ENCODE measurements at regions not wholly inside any gene's neighbourhood (a gene's known extent, or its start where the extent isn't known, plus 50 kb on each side); places are given as distances from the start of the nearest gene placed in this dataset.
"Not testable (repeated sequence)": the region's sequence is repeated elsewhere in the genome, so short reads cannot be mapped to it uniquely, and the experiment has no call there.

GRCh38 chr17:21512307-21513011, 136.3 kb downstream of the KCNJ12 start:
- DNase-seq (ENCODE audit: missing footprints) (no peak), ATAC-seq (no peak)
- intact Hi-C loops (cut with DNase I) = loop anchor here (1.0 to 10.0 kb wide), 3 partner anchors 198 to 393 kb away; no protein-coding TSS in a partner anchor

DNA sequence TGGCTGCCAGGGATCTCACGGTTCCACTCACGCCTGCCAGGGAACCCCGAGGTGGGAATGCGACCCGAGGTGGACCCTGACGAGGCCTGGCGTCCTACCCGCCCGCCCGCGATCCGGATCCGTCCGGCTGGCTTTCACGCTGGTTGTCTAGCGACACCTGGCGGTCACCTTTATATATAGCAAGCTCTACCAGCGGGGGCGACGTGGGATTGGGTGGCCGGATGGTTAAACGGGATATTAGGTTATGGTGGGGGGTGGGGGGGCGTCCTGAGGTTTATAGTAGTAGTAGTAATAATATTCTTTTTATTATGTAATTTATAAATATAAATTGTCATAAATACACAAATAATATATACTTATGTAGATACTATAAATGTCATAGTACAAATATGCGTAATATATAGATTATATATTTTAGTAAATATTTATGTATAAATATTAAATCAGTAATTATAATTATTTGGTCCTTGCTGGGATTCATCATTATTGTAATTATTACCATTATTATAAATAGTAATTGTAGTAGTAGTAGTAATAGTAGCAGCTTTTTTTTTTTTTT, 136.9 kb downstream of the KCNJ12 start:
- peak; percentile 91 for DNase-seq (ENCODE audit: missing footprints)
- peak; percentile 54 for ATAC-seq
- intact Hi-C loops (cut with DNase I) = loop anchor here (1.0 to 10.0 kb wide), 3 partner anchors 198 to 394 kb away; no protein-coding TSS in a partner anchor

DNA sequence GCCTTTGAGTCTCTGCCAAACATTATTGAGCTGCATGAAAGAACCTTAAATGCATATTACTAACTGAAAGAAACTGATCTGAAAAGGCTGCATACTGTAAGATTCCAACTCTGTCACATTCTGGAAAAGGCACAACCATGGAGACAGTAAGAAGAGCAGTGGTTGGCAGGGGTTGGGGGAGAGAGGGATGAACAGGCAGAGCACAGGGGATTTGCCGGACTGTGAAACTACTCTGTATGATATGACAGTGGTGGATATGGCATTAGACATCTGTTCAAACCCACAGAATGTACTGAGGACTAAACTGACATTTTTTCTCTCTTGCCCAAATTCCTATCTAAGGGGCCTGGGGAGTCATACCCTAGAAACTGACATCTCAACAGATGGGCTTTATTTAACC, 138.4 kb downstream of the KCNJ12 start:
- not testable (repeated sequence) for DNase-seq (ENCODE audit: missing footprints); ATAC-seq
- intact Hi-C loops (cut with DNase I) = loop anchor here (10.0 kb wide), 1 partner anchor 200 kb away; no protein-coding TSS in a partner anchor

GRCh38 chr17:21517538-21518293, 141.6 kb downstream of the KCNJ12 start:
- DNase-seq (ENCODE audit: missing footprints) (no peak), ATAC-seq (no peak)
- intact Hi-C loops (cut with DNase I) = loop anchor here (10.0 kb wide), 1 partner anchor 203 kb away; no protein-coding TSS in a partner anchor

DNA sequence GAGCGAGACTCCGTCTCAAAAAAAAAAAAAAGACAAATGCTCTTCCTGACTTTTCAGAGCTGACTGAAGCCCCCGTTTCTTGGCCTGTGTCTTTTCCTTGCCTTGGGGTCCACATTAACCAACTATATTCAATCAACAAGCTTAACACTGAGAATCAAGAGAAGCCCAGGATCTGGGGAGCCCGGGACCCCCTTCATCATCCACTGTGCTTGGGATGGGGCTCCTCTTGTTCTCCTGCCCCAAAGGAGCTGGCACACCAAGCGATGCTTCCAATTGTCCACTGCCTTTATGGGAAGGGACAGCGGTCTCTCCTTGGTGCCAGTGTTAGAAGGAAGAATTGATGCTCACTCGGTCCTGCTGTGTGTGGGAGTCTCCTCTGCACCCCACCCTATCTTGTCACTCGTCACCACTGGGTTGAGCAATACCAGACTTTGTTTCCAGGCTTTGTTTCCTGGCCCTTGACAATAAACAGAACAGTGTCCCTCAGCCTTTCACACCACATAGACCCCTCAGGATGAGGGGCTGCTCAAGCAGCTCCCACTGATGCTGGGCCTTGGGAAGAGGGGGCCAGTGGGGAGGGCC, 146.7 kb downstream of the KCNJ12 start:
- DNase-seq (ENCODE audit: missing footprints) (no peak), ATAC-seq (peak; percentile 34)
- intact Hi-C loops (cut with DNase I) = no loop called here

DNA sequence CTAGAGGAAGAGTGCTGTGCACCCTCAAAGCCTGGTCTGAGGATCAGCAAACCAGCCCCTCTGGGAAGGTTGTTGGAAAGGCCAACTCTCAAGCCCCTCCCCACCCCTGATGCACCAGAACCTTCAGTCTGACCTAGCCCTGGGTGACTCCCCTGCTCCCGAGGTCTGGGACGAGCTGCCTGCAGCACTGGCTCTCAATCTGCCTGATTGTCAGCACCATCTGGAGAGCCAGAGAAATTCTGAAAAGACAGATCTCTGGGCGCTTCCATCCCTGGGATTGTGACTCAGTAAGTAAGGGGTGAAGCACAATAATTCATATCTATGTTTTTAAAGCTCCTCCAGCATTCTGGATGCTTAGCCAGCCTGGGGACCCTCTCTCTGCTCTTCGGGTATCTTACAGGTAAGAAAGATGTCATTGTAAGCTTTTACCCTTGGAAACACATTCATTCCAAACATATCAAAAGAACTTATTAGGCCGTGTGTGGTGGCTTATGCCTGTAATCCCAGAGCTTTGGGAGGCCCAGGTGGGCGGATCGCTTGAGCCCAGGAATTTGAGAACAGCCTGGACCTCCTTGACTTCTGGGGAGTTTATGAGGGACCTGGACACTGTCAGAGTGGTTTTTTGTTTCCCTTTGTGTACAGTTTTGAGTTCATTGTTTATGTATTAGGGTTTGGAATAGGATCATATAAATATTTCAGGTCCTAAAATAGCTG, 147.5 kb downstream of the KCNJ12 start:
- intact Hi-C loops (cut with DNase I) = no loop called here
- ATAC-seq = peak; percentile 10
- no peak for DNase-seq (ENCODE audit: missing footprints)

- ATAC-seq (no peak), DNase-seq (ENCODE audit: missing footprints) (no peak)
- intact Hi-C loops (cut with DNase I) = no loop called here
Observed at GRCh38 chr17:21524211-21524591, 148.0 kb downstream of the KCNJ12 start.

- intact Hi-C loops (cut with DNase I) = no loop called here
- DNase-seq (ENCODE audit: missing footprints) = no peak
- ATAC-seq = no peak
Observed at GRCh38 chr17:21525464-21526130, 149.4 kb downstream of the KCNJ12 start.

GRCh38 chr17:21528031-21528695, 152.0 kb downstream of the KCNJ12 start:
- ATAC-seq = no peak
- intact Hi-C loops (cut with DNase I) = no loop called here
- DNase-seq (ENCODE audit: missing footprints) = no peak

DNA sequence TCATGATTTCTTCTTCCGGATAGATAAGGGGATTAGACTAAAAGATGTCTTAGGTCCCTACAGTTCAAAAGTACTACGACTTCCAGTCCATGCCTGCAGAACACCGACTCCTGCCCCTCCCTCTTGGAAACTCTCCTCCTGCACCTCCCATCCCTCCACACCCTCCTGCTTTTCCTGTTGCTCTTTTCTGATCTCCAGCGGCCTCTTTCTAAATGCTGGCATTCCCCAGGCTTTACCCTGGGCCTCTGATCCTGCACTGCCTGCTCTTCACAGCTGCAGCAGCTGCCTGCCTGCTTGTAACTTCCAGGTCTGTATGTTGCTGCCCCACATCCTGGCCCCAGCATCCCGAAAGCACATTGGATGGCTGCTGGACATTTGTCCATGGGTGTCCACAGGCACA, 154.2 kb downstream of the KCNJ12 start:
- intact Hi-C loops (cut with DNase I) = no loop called here
- DNase-seq (ENCODE audit: missing footprints) (no peak), ATAC-seq (no peak)

DNA sequence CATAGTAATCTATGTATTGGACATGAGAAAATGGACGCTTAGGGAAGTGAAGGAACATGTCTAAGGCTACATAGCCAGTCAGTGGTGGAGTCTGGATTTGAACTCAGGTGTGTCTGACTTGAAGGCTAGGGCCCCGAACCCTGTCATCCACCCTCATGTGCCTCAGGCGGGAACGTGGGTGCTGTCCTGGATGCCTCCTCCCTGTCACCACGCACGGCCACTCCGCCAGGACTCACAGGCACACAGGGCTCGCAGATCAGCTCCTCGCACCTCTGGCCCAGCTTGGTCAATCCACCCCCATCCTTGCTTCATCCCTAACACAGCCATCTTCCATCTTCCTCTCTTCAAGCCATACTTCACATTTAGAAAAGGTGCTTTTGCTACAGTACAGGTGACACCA, 154.7 kb downstream of the KCNJ12 start:
- ATAC-seq (no peak), DNase-seq (ENCODE audit: missing footprints) (no peak)
- intact Hi-C loops (cut with DNase I) = no loop called here

DNA sequence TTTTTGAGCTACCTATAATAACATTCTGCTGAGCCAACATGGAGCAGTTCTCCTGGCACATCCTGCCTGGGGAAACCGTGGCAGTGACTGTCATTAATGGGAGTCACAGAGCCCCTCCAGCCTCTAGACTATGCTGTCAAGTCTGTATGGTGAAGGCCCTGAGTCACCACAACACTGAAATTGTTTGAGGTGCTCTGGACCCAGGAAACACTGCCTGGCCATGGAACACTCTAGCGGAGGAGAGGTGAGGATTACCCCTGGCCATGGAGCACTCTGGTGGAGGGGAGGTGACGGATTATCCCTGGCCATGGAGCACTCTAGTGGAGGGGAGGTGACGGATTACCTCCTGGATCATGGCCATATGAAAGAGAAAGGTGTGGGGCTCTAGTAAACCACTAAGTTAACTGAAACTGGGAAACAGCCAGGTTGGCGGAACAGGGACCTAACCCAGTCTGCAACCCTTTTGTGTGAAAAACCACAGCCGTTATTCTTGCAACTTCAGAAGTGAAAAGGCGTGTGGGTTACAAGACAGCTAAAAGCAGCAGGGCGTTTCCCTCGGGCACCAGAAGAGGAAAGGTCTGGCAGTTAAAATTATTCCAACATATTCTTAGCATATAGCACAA, 156.7 kb downstream of the KCNJ12 start:
- intact Hi-C loops (cut with DNase I) = no loop called here
- ATAC-seq = no peak

GRCh38 chr17:21535686-21536375, 156.5 kb upstream of the KCNJ18 start:
- intact Hi-C loops (cut with DNase I) = no loop called here
- no peak for ATAC-seq

More for the DNA sequence above, 156.7 kb downstream of the KCNJ12 start:
- no peak for DNase-seq (ENCODE audit: missing footprints)

DNA sequence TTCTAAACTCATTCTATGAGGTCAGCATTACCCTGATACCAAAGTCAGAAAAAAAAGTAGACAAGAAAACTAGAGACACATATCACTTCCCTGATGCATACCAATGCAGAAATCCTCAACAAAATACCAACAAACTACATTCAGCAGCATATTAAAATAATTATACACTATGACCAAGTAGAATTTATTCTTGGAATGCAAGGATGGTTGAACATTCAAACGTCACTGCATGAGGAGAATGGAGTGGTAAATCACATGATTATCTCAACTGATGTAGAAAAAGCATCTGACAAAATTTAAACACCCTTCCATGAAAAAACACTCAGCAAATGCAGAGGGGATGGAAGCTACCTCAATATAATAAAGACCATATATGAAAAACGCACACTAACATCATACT, 155.0 kb upstream of the KCNJ18 start:
- DNase-seq (ENCODE audit: missing footprints) = no peak
- ATAC-seq = no peak
- intact Hi-C loops (cut with DNase I) = no loop called here

More at GRCh38 chr17:21535686-21536375, 156.5 kb upstream of the KCNJ18 start:
- DNase-seq (ENCODE audit: missing footprints) = no peak

DNA sequence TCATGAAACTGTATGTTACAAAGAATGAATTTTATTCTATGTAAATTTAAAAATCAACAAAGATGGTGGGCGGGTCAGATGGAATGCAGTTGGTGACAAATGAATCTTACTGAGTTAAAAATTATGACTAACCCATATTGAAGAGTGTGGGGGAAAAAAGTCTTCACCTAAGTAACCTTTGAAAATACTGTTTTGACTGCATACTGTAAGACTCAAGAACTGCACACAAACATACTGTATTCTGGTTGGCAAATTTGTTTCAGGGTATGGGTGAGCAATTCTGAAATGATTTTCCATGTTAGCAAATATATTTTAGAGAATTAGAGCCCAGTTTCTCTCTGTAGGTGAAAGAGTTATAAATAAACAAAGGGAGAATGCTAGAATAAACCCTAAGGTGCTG, 153.7 kb upstream of the KCNJ18 start:
- intact Hi-C loops (cut with DNase I) = no loop called here
- no peak for DNase-seq (ENCODE audit: missing footprints)
- no peak for ATAC-seq

DNA sequence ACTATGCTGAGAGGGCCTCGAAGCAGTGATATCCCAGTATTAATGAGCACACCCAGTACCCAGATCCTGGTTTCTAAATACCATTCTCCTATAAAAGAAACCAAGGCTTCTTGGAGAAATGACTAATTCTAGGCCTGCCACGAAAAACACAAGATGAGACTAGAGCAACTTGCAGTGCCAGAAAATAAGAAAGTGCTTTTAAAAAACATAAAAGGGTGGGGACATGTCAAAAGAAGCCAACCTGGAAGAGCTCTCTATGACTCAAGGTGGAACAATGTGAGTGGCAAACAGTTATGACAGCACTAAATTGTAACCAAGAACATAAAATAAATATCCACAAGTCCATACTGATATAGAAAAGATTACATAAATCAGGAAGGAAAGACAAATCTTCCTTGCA, 153.2 kb upstream of the KCNJ18 start:
- intact Hi-C loops (cut with DNase I) = no loop called here
- DNase-seq (ENCODE audit: missing footprints) (no peak), ATAC-seq (no peak)

DNA sequence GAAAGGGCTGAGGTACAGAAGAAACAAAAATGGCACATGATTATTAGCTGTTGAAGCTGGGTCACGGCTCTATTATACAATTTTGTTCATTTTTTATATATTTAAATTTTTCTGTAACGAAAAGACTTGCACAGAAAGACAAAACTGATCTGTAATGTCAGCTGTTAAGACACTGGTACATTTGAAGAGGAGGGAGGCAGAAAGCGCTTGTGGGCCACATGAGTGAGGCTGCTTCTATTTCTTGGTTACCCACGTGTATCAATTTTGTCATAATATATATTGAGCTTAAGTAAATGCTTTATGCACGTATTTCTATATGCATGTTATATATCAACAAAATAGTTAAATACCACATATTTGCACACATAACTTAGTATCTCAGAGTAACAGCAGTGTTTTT, 151.8 kb upstream of the KCNJ18 start:
- intact Hi-C loops (cut with DNase I) = no loop called here
- ATAC-seq = no peak
- DNase-seq (ENCODE audit: missing footprints) = no peak

Measured in Right ventricle myocardium inferior (tissue), 1 donor.